ENCODE measurements at regions not wholly inside any gene's neighbourhood (a gene's known extent, or its start where the extent isn't known, plus 50 kb on each side); places are given as distances from the start of the nearest gene placed in this dataset.

DNA sequence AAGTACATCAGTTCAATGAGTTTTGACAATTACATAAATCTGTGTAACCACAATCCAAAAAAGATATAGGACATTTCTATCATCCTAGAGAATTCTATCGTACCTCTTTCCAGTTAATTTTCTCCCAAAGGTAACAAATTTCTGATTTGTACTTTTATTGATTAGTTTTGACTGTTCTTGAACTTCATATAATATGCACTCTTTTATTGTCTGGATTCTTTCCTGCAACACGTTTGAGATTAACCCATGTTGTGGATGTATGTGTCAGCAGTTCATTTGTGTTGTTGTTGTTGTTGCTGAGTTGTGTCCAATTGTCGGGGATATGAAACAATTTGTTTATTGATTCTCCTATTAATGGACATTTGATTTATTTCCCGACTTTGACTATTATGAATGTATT, 145.9 kb upstream of the WDR11 start:
- DNase-seq: no peak
- no peak overlapping the region for H3K27ac ChIP-seq
- H3K9ac ChIP-seq (ENCODE audit: low read depth in 2 of 2, low read length in 2 of 2): no peak overlapping the region
- H3K9me3 ChIP-seq: no peaks in the 10 kb centered on the region
- no peak overlapping the region for H3K4me3 ChIP-seq
- H3K36me3 ChIP-seq: no peaks in the 10 kb centered on the region
- intact Hi-C loops (cut with DNase I): no loop called here
- TF ChIP-seq CTCF (IDR thresholded peaks at IDR 0.05): no peak
- H3K27me3 ChIP-seq: no peaks in the 10 kb centered on the region
- no peaks in the 10 kb centered on the region for H3K4me1 ChIP-seq

DNA sequence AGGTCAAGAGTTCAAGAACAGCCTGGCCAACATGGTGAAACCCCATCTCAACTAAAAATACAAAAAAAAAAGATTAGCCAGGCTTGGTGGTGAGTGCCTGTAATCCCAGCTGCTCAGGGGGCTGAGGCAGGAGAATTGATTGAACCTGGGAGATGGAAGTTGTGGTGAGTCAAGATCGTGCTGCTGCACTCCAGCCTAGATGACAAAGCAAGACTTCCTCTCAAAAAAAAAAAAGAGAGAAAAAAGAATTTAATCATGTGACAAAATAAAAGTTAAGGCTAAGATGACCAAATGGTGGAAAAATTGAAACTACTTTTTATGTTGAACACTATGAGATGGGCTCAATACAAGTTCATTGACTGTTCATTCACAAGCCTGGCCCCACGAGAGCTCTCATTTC, 141.1 kb upstream of the WDR11 start:
- no peak for DNase-seq
- Histone ChIP-seq H3K36me3 (no peaks in the 10 kb centered on the region), H3K27ac (no peak overlapping the region), H3K9ac (ENCODE audit: low read depth in 2 of 2, low read length in 2 of 2) (no peak overlapping the region), H3K4me1 (no peaks in the 10 kb centered on the region), H3K9me3 (no peaks in the 10 kb centered on the region), H3K4me3 (no peak overlapping the region), H3K27me3 (no peaks in the 10 kb centered on the region)
- no peak for TF ChIP-seq CTCF (IDR thresholded peaks at IDR 0.05)
- intact Hi-C loops (cut with DNase I): no loop called here

- TF ChIP-seq CTCF (IDR thresholded peaks at IDR 0.05): no peak
- H3K9me3 ChIP-seq: no peaks in the 10 kb centered on the region
- no peaks in the 10 kb centered on the region for H3K27me3 ChIP-seq
- intact Hi-C loops (cut with DNase I): no loop called here
- no peak overlapping the region for H3K4me3 ChIP-seq
- no peaks in the 10 kb centered on the region for H3K4me1 ChIP-seq
- no peak overlapping the region for H3K9ac ChIP-seq (ENCODE audit: low read depth in 2 of 2, low read length in 2 of 2)
- H3K27ac ChIP-seq: no peak overlapping the region
- no peak for DNase-seq
- H3K36me3 ChIP-seq: no peaks in the 10 kb centered on the region
These were observed 139.3 kb upstream of the WDR11 start for GRCh38 chr10:120711860-120712259.

GRCh38 chr10:120713573-120714205, 137.5 kb upstream of the WDR11 start:
- H3K9ac ChIP-seq (ENCODE audit: low read depth in 2 of 2, low read length in 2 of 2): no peak overlapping the region
- TF ChIP-seq CTCF (IDR thresholded peaks at IDR 0.05): no peak
- DNase-seq: no peak
- no peaks in the 10 kb centered on the region for H3K4me1 ChIP-seq
- no peaks in the 10 kb centered on the region for H3K27me3 ChIP-seq
- intact Hi-C loops (cut with DNase I): no loop called here
- H3K27ac ChIP-seq: no peak overlapping the region
- H3K36me3 ChIP-seq: no peaks in the 10 kb centered on the region
- H3K4me3 ChIP-seq: no peak overlapping the region
- no peaks in the 10 kb centered on the region for H3K9me3 ChIP-seq

DNA sequence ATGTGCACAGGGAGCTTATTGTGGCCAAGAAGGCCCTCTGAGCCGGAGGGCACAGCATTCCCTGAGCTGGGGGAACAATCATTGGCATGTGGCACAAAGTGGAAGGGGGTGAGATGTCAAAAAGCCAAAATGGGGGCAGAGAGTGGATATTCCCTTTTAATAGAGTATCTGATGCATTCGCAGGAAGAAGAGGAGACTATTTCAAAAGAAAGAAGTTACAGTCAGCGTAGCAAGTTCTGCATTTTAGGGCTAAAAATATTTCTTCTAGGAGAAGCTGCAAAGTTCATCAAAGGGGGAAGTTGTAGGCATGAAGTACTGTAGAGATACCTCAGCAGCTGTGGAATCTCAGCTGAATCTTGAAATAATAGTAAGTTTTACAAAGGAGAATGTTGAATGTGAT, 136.0 kb upstream of the WDR11 start:
- H3K9me3 ChIP-seq: no peaks in the 10 kb centered on the region
- H3K27ac ChIP-seq: no peak overlapping the region
- TF ChIP-seq CTCF (IDR thresholded peaks at IDR 0.05): no peak
- intact Hi-C loops (cut with DNase I): no loop called here
- no peak for DNase-seq
- H3K9ac ChIP-seq (ENCODE audit: low read depth in 2 of 2, low read length in 2 of 2): no peak overlapping the region
- H3K4me3 ChIP-seq: no peak overlapping the region
- no peaks in the 10 kb centered on the region for H3K36me3 ChIP-seq
- no peaks in the 10 kb centered on the region for H3K27me3 ChIP-seq
- H3K4me1 ChIP-seq: no peaks in the 10 kb centered on the region

Measured in colonic mucosa (tissue), 4 donors.